H1 (cell line): ENCODE measurements at regions not wholly inside any gene's neighbourhood (a gene's known extent, or its start where the extent isn't known, plus 50 kb on each side); places are given as distances from the start of the nearest gene placed in this dataset.

Experiments
- CTCF ChIA-PET: fragments of 300-600 bp; sonication (Branson Sonifier 250); formaldehyde crosslinking; loops from one replicate; lab custom pipeline; 2021; ENCODE audit not compliant: partially characterized antibody; lab: Charles Lee
- POLR2A ChIA-PET: fragments of 300-600 bp; sonication (Branson Sonifier 250); formaldehyde crosslinking; loops from one replicate; lab custom pipeline; 2021; ENCODE audit warnings: inconsistent platforms; ENCODE audit not compliant: partially characterized antibody; lab: Charles Lee
- DNase-seq, 2 experiments: peaks; one replicate each; pipeline versions ENCODE4 v3.0.0 to v3.0.0-alpha.2; 2010 to 2022; ENCODE audit warnings: low spot score in 2 of 2, low read depth in 1 of 2, mixed read lengths in 1 of 2
- FAIRE-seq: peaks from 2 replicates; lab custom pipeline; 2011; peaks lifted over from hg19 to GRCh38; lab: Jason Lieb, UNC
- H2AFZ ChIP-seq: 2 replicates; pipeline ENCODE4 v1.8.1; 2012; ENCODE audit warnings: low read length, inconsistent platforms
- H2AK5ac ChIP-seq: 2 replicates; pipeline ENCODE4 v1.6.1; 2013; ENCODE audit warnings: low read depth, low read length
- H2BK120ac ChIP-seq: replicated peaks from 2 replicates; pipeline ENCODE3; 2013; ENCODE audit warnings: low read depth, low read length, inconsistent platforms
- H2BK12ac ChIP-seq: 2 replicates; pipeline ENCODE4 v1.6.1; 2013; ENCODE audit warnings: low read depth, low read length
- H2BK15ac ChIP-seq: 2 replicates; pipeline ENCODE4 v1.6.1; 2013; ENCODE audit warnings: low read length
- H2BK20ac ChIP-seq: 2 replicates; pipeline ENCODE4 v1.6.1; 2013; ENCODE audit warnings: low read length
- H2BK5ac ChIP-seq: 2 replicates; pipeline ENCODE4 v1.6.1; 2013; ENCODE audit warnings: low read depth, low read length
- H3K14ac ChIP-seq: 2 replicates; pipeline ENCODE4 v1.6.1; 2013; ENCODE audit warnings: inconsistent platforms; ENCODE audit not compliant: insufficient read length
- H3K18ac ChIP-seq: 2 replicates; pipeline ENCODE4 v1.6.1; 2013; ENCODE audit warnings: low read length; ENCODE audit errors: extremely low read depth
- H3K23ac ChIP-seq: 2 replicates; pipeline ENCODE4 v1.6.1; 2013; ENCODE audit warnings: inconsistent platforms; ENCODE audit not compliant: insufficient read length
- H3K23me2 ChIP-seq: 2 replicates; pipeline ENCODE4 v1.6.1; 2013; ENCODE audit warnings: low read depth, low read length
- H3K27ac ChIP-seq: 2 replicates; pipeline ENCODE4 v1.6.1; 2011; ENCODE audit warnings: low read depth, low read length, inconsistent platforms
- H3K27me3 ChIP-seq, 4 experiments: replicated peaks in 1 of 4; 1 replicate in 1 of 4; 2 replicates in 3 of 4; pipeline versions ENCODE4 v1.6.1 to v1.8.1; 2011 to 2013; ENCODE audit warnings: low read length in 3 of 4, mild to moderate bottlenecking in 3 of 4, inconsistent platforms in 2 of 4, mixed read lengths in 2 of 4, moderate library complexity in 1 of 4; ENCODE audit not compliant: control insufficient read depth in 3 of 4, insufficient read depth in 3 of 4; ENCODE audit errors: extremely low read depth in 1 of 4
- H3K36me3 ChIP-seq, 4 experiments: 2 replicates each; pipeline versions ENCODE4 v1.6.1 to v1.8.1; 2011 to 2013; ENCODE audit warnings: mild to moderate bottlenecking in 4 of 4, low read length in 3 of 4, moderate library complexity in 2 of 4, control low read depth in 1 of 4, inconsistent platforms in 1 of 4; ENCODE audit not compliant: insufficient read depth in 4 of 4, control insufficient read depth in 2 of 4
- H3K4ac ChIP-seq: replicated peaks from 2 replicates; pipeline ENCODE3; 2013; ENCODE audit warnings: low read length, low read depth, mixed read lengths, inconsistent platforms; ENCODE audit not compliant: insufficient read length
- H3K4me1 ChIP-seq, 4 experiments: replicated peaks in 1 of 4; 1 replicate in 1 of 4; 2 replicates in 3 of 4; pipeline versions ENCODE4 v1.6.1 to v1.8.1; 2011 to 2013; ENCODE audit warnings: low read length in 3 of 4, inconsistent platforms in 2 of 4, mixed read lengths in 1 of 4; ENCODE audit not compliant: insufficient read depth in 4 of 4, control insufficient read depth in 3 of 4
- H3K4me2 ChIP-seq, 2 experiments: 2 replicates each; pipeline versions ENCODE4 v1.6.1 to v1.8.1; 2011 to 2013; ENCODE audit warnings: low read depth in 2 of 2, low read length in 2 of 2, control low read depth in 1 of 2, inconsistent platforms in 1 of 2, mild to moderate bottlenecking in 1 of 2; ENCODE audit not compliant: insufficient read depth in 1 of 2
- H3K4me3 ChIP-seq, 4 experiments: fragments of 200-600, 300-600 bp in 1 of 4; sonication (generic), shearing (Covaris generic), sonication (Bioruptor Twin) in 1 of 4; 2 replicates each; pipeline versions ENCODE4 v1.5.1 to v1.8.1; 2011 to 2016; ENCODE audit warnings: low read length in 4 of 4, low read depth in 3 of 4, control low read depth in 2 of 4, inconsistent platforms in 2 of 4, mild to moderate bottlenecking in 2 of 4, mixed read lengths in 1 of 4, moderate library complexity in 1 of 4; ENCODE audit not compliant: insufficient read depth in 2 of 4; ENCODE audit errors: extremely low read depth in 1 of 4
- H3K56ac ChIP-seq: replicated peaks from 2 replicates; pipeline ENCODE3; 2013; ENCODE audit warnings: low read depth, mild to moderate bottlenecking, mixed read lengths, low read length, inconsistent platforms; ENCODE audit not compliant: insufficient read length
- H3K79me1 ChIP-seq: 2 replicates; pipeline ENCODE4 v1.6.1; 2013; ENCODE audit warnings: low read depth, low read length, control low read depth
- H3K79me2 ChIP-seq, 2 experiments: 2 replicates each; pipeline versions ENCODE4 v1.6.1 to v1.8.1; 2012 to 2013; ENCODE audit warnings: low read length in 2 of 2, mild to moderate bottlenecking in 2 of 2, inconsistent platforms in 1 of 2; ENCODE audit not compliant: insufficient read depth in 2 of 2, control insufficient read depth in 1 of 2
- H3K9ac ChIP-seq, 4 experiments: replicated peaks in 1 of 4; 1 replicate in 1 of 4; 2 replicates in 3 of 4; pipeline versions ENCODE4 v1.6.1 to v1.8.1; 2011 to 2013; ENCODE audit warnings: low read depth in 3 of 4, low read length in 3 of 4, control low read depth in 2 of 4, mild to moderate bottlenecking in 2 of 4, moderate library complexity in 2 of 4, inconsistent platforms in 1 of 4; ENCODE audit errors: extremely low read depth in 1 of 4
- H3K9me3 ChIP-seq, 2 experiments: 2 replicates each; pipeline versions ENCODE4 v1.6.1 to v1.8.1; 2012 to 2013; ENCODE audit warnings: mild to moderate bottlenecking in 2 of 2, moderate library complexity in 2 of 2, control low read depth in 1 of 2, inconsistent platforms in 1 of 2, low read depth in 1 of 2, low read length in 1 of 2, mixed read lengths in 1 of 2; ENCODE audit not compliant: insufficient read depth in 2 of 2
- H4K20me1 ChIP-seq, 2 experiments: replicated peaks in 1 of 2; 2 replicates each; pipeline versions ENCODE3 to v1.8.1; 2011 to 2013; ENCODE audit warnings: inconsistent platforms in 2 of 2, low read length in 2 of 2, mild to moderate bottlenecking in 1 of 2; ENCODE audit not compliant: insufficient read depth in 2 of 2, control insufficient read depth in 1 of 2
- H4K5ac ChIP-seq: 2 replicates; pipeline ENCODE4 v1.6.1; 2013; ENCODE audit warnings: low read length, low read depth, mixed read lengths, inconsistent platforms; ENCODE audit not compliant: insufficient read length
- H4K8ac ChIP-seq: 2 replicates; pipeline ENCODE4 v1.8.0; 2013; ENCODE audit warnings: mild to moderate bottlenecking, moderate library complexity, low read length, inconsistent platforms; ENCODE audit not compliant: insufficient read depth; ENCODE audit errors: extremely low read depth
- H4K91ac ChIP-seq: replicated peaks from 2 replicates; pipeline ENCODE3; 2013; ENCODE audit warnings: low read length, mixed read lengths, inconsistent platforms; ENCODE audit not compliant: insufficient read length
- ATF3 ChIP-seq: IDR thresholded peaks from 2 replicates; pipeline ENCODE4 v1.6.1; 2011; ENCODE audit warnings: low read depth, mild to moderate bottlenecking, low read length; ENCODE audit not compliant: insufficient read depth
- BACH1 ChIP-seq: IDR thresholded peaks from 2 replicates; pipeline ENCODE4 v1.6.1; 2012; ENCODE audit warnings: low read length, improper control_type of control experiment
- CBX5 ChIP-seq: fragments of 300-800, 300-1000 bp; sonication (generic); IDR thresholded peaks from 2 replicates; pipeline ENCODE4 v1.7.1; 2016; ENCODE audit warnings: antibody characterized with exemption, low read length, low read depth
- GTF2F1 ChIP-seq: IDR thresholded peaks from 2 replicates; pipeline ENCODE4 v1.6.1; 2012; ENCODE audit warnings: low read depth, low read length, improper control_type of control experiment, borderline replicate concordance
- HDAC2 ChIP-seq, 2 experiments: fragments of 300-600 bp in 1 of 2; sonication (generic) in 1 of 2; IDR thresholded peaks; 2 replicates each; pipeline ENCODE4 v1.6.1; 2011 to 2012; ENCODE audit warnings: low read depth in 2 of 2, low read length in 2 of 2, mild to moderate bottlenecking in 2 of 2, moderate library complexity in 2 of 2, borderline replicate concordance in 1 of 2, inconsistent platforms in 1 of 2
- JUND ChIP-seq: IDR thresholded peaks from 2 replicates; pipeline ENCODE4 v1.6.1; 2011; ENCODE audit warnings: mild to moderate bottlenecking, improper control_type of control experiment, low read length
- RAD21 ChIP-seq, 2 experiments: IDR thresholded peaks in 1 of 2; conservative IDR thresholded peaks in 1 of 2; 2 replicates each; pipeline ENCODE4 v1.6.1; 2011; ENCODE audit warnings: low read depth in 2 of 2, low read length in 2 of 2, improper control_type of control experiment in 1 of 2, inconsistent platforms in 1 of 2, mild to moderate bottlenecking in 1 of 2, moderate library complexity in 1 of 2
- RBBP5 ChIP-seq: IDR thresholded peaks from 2 replicates; pipeline ENCODE4 v1.7.1; 2012; ENCODE audit warnings: low read depth, mild to moderate bottlenecking, inconsistent platforms, low read length, moderate library complexity, borderline replicate concordance
- RNF2 ChIP-seq: fragments of 200-900, 300-1000 bp; sonication (generic); IDR thresholded peaks from 2 replicates; pipeline ENCODE4 v1.7.1; 2016; ENCODE audit warnings: borderline replicate concordance, low read depth, mild to moderate bottlenecking, antibody characterized with exemption, low read length; ENCODE audit not compliant: poor library complexity, severe bottlenecking; ENCODE audit errors: missing control alignments
- SIN3A ChIP-seq, 2 experiments: IDR thresholded peaks in 1 of 2; conservative IDR thresholded peaks in 1 of 2; 2 replicates each; pipeline ENCODE4 v1.6.1; 2011 to 2012; ENCODE audit warnings: low read length in 2 of 2, improper control_type of control experiment in 1 of 2, low read depth in 1 of 2, mild to moderate bottlenecking in 1 of 2
- SIX5 ChIP-seq: IDR thresholded peaks from 2 replicates; pipeline ENCODE4 v1.6.1; 2011; ENCODE audit warnings: mild to moderate bottlenecking, low read depth, low read length
- WGBS, 2 experiments: shearing (Covaris generic) in 1 of 2; methylation state at CpG; one replicate each; pipeline versions ENCODE4 v1.1.6 to v1.1.7; 2013 to 2015; ENCODE audit warnings: low lambda C conversion rate in 2 of 2, mixed read lengths in 2 of 2, inconsistent platforms in 1 of 2, low coverage in 1 of 2, missing lambda C conversion rate in 1 of 2; ENCODE audit not compliant: insufficient replicate concordance in 2 of 2, insufficient coverage in 1 of 2, insufficient read length in 1 of 2; ENCODE audit errors: extremely low coverage in 1 of 2, missing lambda C conversion rate in 1 of 2; 5-methylcytosine and 5-hydroxymethylcytosine counted together

GRCh38 chr9:13979941-13980318 is 334.0 kb downstream of the NFIB start:
- no peaks in the 10 kb centered on the region for H3K23me2 ChIP-seq
- DNase-seq: no peak
- WGBS, 2 experiments: 73% methylated on average over 2 of the region's 2 CpGs; no CpG with 5 or more reads in 1 of the 2 experiments

More at GRCh38 chr9:13979941-13980318, 334.0 kb downstream of the NFIB start:
- Histone ChIP-seq H3K4me3 (no peak overlapping the region), H3K4me1 (no peaks in the 10 kb centered on the region), H3K36me3 (no peaks in the 10 kb centered on the region), H4K20me1 (no peaks in the 10 kb centered on the region), H3K27me3 (no peaks in the 10 kb centered on the region), H3K79me1 (no peaks in the 10 kb centered on the region), H3K9me3 (no peaks in the 10 kb centered on the region), H3K23ac (no peak overlapping the region), H4K8ac (no peak overlapping the region), H3K79me2 (no peaks in the 10 kb centered on the region), H3K27ac (no peak overlapping the region), H3K14ac (no peak overlapping the region), H2AFZ (no peak overlapping the region), H3K4me2 (no peak overlapping the region), H4K5ac (no peak overlapping the region), H2BK5ac (no peak overlapping the region), H3K4ac (no peak overlapping the region), H3K56ac (no peak overlapping the region), H2BK20ac (no peak overlapping the region), H2AK5ac (no peak overlapping the region), H2BK12ac (no peak overlapping the region), H3K9ac (no peak overlapping the region), H2BK120ac (no peak overlapping the region), H2BK15ac (no peak overlapping the region), H3K18ac (no peak overlapping the region), H4K91ac (no peak overlapping the region)
- ChIA-PET CTCF (interaction anchor here (2.1 kb wide), 1 partner anchor 11 kb away, joined by 10 read pairs; no protein-coding TSS in a partner anchor), POLR2A (interaction anchor here (0.5 kb wide), 1 partner anchor 377 kb away, joined by 3 read pairs; no protein-coding TSS in a partner anchor)
- TF ChIP-seq SIX5: no peak
- no peak for TF ChIP-seq CBX5
- TF ChIP-seq HDAC2 (IDR thresholded peaks at IDR 0.05; ENCODE audit: borderline replicate concordance in 1 of 2, low read depth in 2 of 2, low read length in 2 of 2): no peak
- TF ChIP-seq BACH1: no peak
- no peak for TF ChIP-seq RAD21 (IDR thresholded peaks at IDR 0.05 in 1 of 2, conservative IDR thresholded peaks at IDR 0.05 in 1 of 2; ENCODE audit: low read depth in 2 of 2, low read length in 2 of 2)
- TF ChIP-seq JUND: no peak
- no peak for TF ChIP-seq SIN3A (conservative IDR thresholded peaks at IDR 0.05 in 1 of 2, IDR thresholded peaks at IDR 0.05 in 1 of 2; ENCODE audit: low read depth in 1 of 2, low read length in 2 of 2)
- no peak for TF ChIP-seq RNF2
- TF ChIP-seq ATF3: no peak
- TF ChIP-seq GTF2F1: no peak
- no peak for TF ChIP-seq RBBP5
- no peak for FAIRE-seq
